Large intestine (tissue), 3 donors: ENCODE measurements at regions not wholly inside any gene's neighbourhood (a gene's known extent, or its start where the extent isn't known, plus 50 kb on each side); places are given as distances from the start of the nearest gene placed in this dataset.
"Not testable (repeated sequence)": the region's sequence is repeated elsewhere in the genome, so short reads cannot be mapped to it uniquely, and the experiment has no call there.

Experiments used
- DNase-seq, 2 donors: peaks; one replicate each; pipeline versions ENCODE4 v3.0.0 to v3.0.0-alpha.2; 2013
- H3K27ac ChIP-seq: one replicate; pipeline ENCODE4 v1.5.1; 2013; ENCODE audit warnings: low read length
- H3K27me3 ChIP-seq: 2 replicates; pipeline ENCODE4 v1.6.1; 2013; ENCODE audit warnings: low read length; ENCODE audit not compliant: control insufficient read depth, insufficient read depth
- H3K36me3 ChIP-seq: 2 replicates; pipeline ENCODE4 v1.6.1; 2013; ENCODE audit warnings: low read length; ENCODE audit not compliant: control insufficient read depth, insufficient read depth
- H3K4me1 ChIP-seq: one replicate; pipeline ENCODE4 v1.6.1; 2013; ENCODE audit warnings: low read length; ENCODE audit not compliant: control insufficient read depth, insufficient read depth
- H3K4me3 ChIP-seq: one replicate; pipeline ENCODE4 v1.5.1; 2013; ENCODE audit warnings: low read length
- H3K9me3 ChIP-seq: one replicate; pipeline ENCODE4 v1.6.1; 2013; ENCODE audit warnings: mild to moderate bottlenecking, low read depth, low read length, moderate library complexity; ENCODE audit not compliant: control insufficient read depth
- WGBS: methylation state at CpG from one replicate; pipeline ENCODE4 v1.1.5; 2013; ENCODE audit warnings: low lambda C conversion rate; ENCODE audit not compliant: insufficient coverage; 5-methylcytosine and 5-hydroxymethylcytosine counted together

- H3K9me3 ChIP-seq = no peaks in the 10 kb centered on the region
- H3K27me3 ChIP-seq = no peaks in the 10 kb centered on the region
- H3K36me3 ChIP-seq = no peaks in the 10 kb centered on the region
- no peak overlapping the region for H3K4me3 ChIP-seq
- H3K27ac ChIP-seq = no peak overlapping the region
- no peaks in the 10 kb centered on the region for H3K4me1 ChIP-seq
- no CpG with 5 or more reads among the region's 2 CpGs for WGBS
- no peak for DNase-seq
Measured at GRCh38 chrX:65883556-65883955, 156.3 kb downstream of the VSIG4 start.

GRCh38 chrX:65879977-65880799, 159.7 kb downstream of the VSIG4 start:
- no peak overlapping the region for H3K27ac ChIP-seq
- no CpG with 5 or more reads among the region's 1 CpG for WGBS

GRCh38 chrX:65878456-65878855, 161.4 kb downstream of the VSIG4 start:
- Histone ChIP-seq H3K36me3 (no peaks in the 10 kb centered on the region), H3K4me3 (no peak overlapping the region), H3K9me3 (no peaks in the 10 kb centered on the region), H3K4me1 (no peaks in the 10 kb centered on the region), H3K27ac (no peak overlapping the region), H3K27me3 (no peaks in the 10 kb centered on the region)
- no peak for DNase-seq
- no CpG with 5 or more reads among the region's 1 CpG for WGBS

More at GRCh38 chrX:65879977-65880799, 159.7 kb downstream of the VSIG4 start:
- Histone ChIP-seq H3K4me1 (no peaks in the 10 kb centered on the region), H3K27me3 (no peaks in the 10 kb centered on the region), H3K4me3 (no peak overlapping the region), H3K36me3 (no peaks in the 10 kb centered on the region), H3K9me3 (no peaks in the 10 kb centered on the region)
- DNase-seq = no peak

- H3K36me3 ChIP-seq = no peaks in the 10 kb centered on the region
- DNase-seq = no peak
- H3K4me1 ChIP-seq = no peaks in the 10 kb centered on the region
- no peak overlapping the region for H3K4me3 ChIP-seq
- no peak overlapping the region for H3K27ac ChIP-seq
- no CpG with 5 or more reads among the region's 3 CpGs for WGBS
- no peaks in the 10 kb centered on the region for H3K27me3 ChIP-seq
- H3K9me3 ChIP-seq = no peaks in the 10 kb centered on the region
Measured at GRCh38 chrX:65877953-65878352, 161.9 kb downstream of the VSIG4 start.

GRCh38 chrX:65875614-65876013, 164.3 kb downstream of the VSIG4 start:
- H3K4me3 ChIP-seq, H3K9me3 ChIP-seq, H3K36me3 ChIP-seq, H3K27ac ChIP-seq, DNase-seq, H3K27me3 ChIP-seq, H3K4me1 ChIP-seq: not testable (repeated sequence)
- no CpG with 5 or more reads among the region's 4 CpGs for WGBS

- Histone ChIP-seq H3K4me1 (no peaks in the 10 kb centered on the region), H3K4me3 (no peak overlapping the region), H3K27ac (no peak overlapping the region), H3K36me3 (no peaks in the 10 kb centered on the region), H3K9me3 (no peaks in the 10 kb centered on the region), H3K27me3 (no peaks in the 10 kb centered on the region)
- DNase-seq = no peak
- WGBS = no CpG with 5 or more reads among the region's 5 CpGs
Measured at GRCh38 chrX:65874765-65875164, 165.1 kb downstream of the VSIG4 start.

- DNase-seq = no peak
- WGBS = no CpG with 5 or more reads among the region's 3 CpGs
- Histone ChIP-seq H3K4me3 (no peak overlapping the region), H3K9me3 (no peaks in the 10 kb centered on the region), H3K36me3 (no peaks in the 10 kb centered on the region), H3K27me3 (no peaks in the 10 kb centered on the region), H3K27ac (no peak overlapping the region), H3K4me1 (no peaks in the 10 kb centered on the region)
Measured at GRCh38 chrX:65874110-65874509, 165.8 kb downstream of the VSIG4 start.

- Histone ChIP-seq H3K27me3 (no peaks in the 10 kb centered on the region), H3K9me3 (no peaks in the 10 kb centered on the region), H3K27ac (no peak overlapping the region), H3K4me1 (no peaks in the 10 kb centered on the region), H3K36me3 (no peaks in the 10 kb centered on the region), H3K4me3 (no peak overlapping the region)
- no CpG with 5 or more reads among the region's 9 CpGs for WGBS
- DNase-seq = no peak
Measured at GRCh38 chrX:65873385-65873784, 166.5 kb downstream of the VSIG4 start.

GRCh38 chrX:65871671-65872311, 168.1 kb downstream of the VSIG4 start:
- Histone ChIP-seq H3K27me3 (no peaks in the 10 kb centered on the region), H3K9me3 (no peaks in the 10 kb centered on the region), H3K27ac (no peak overlapping the region), H3K36me3 (no peaks in the 10 kb centered on the region), H3K4me3 (no peak overlapping the region), H3K4me1 (no peaks in the 10 kb centered on the region)
- DNase-seq = no peak
- WGBS = no CpG with 5 or more reads among the region's 7 CpGs

GRCh38 chrX:65870544-65870943, 169.3 kb downstream of the VSIG4 start:
- H3K4me1 ChIP-seq, H3K4me3 ChIP-seq, H3K9me3 ChIP-seq, DNase-seq, H3K27me3 ChIP-seq, H3K36me3 ChIP-seq, H3K27ac ChIP-seq: not testable (repeated sequence)
- no CpG with 5 or more reads among the region's 3 CpGs for WGBS

GRCh38 chrX:65866773-65867172, 173.1 kb downstream of the VSIG4 start:
- no peak overlapping the region for H3K27ac ChIP-seq
- no peaks in the 10 kb centered on the region for H3K9me3 ChIP-seq
- DNase-seq = no peak
- no peak overlapping the region for H3K4me3 ChIP-seq
- no CpG with 5 or more reads among the region's 1 CpG for WGBS
- H3K36me3 ChIP-seq = no peaks in the 10 kb centered on the region
- H3K27me3 ChIP-seq = no peaks in the 10 kb centered on the region
- no peaks in the 10 kb centered on the region for H3K4me1 ChIP-seq
